ENCODE measurements at regions not wholly inside any gene's neighbourhood (a gene's known extent, or its start where the extent isn't known, plus 50 kb on each side); places are given as distances from the start of the nearest gene placed in this dataset.

DNA sequence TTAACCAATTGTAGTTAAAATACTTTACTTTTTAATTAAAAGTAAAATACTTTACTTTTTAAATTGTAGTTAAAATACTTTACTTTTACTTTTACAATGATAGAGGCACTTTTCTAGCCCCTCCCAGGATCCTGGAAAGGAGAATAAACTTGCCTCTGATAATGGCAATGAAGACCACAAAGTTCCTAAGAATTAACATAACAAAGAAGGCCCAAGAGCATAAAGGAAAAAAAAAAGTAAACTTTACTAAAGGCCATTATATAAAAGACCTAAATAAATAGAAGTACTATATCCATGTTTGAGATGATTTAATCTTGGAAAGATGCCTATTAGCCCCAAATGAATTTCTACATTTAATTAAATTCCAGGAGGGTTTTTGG, 129.1 kb upstream of the THY1 start:
- Histone ChIP-seq H3K9me3 (replicated peaks in 1 of 11) (peaks cover 43 to 50% (median 46%) of the 10 kb centered on the region in 11 experiments), H3K4me1 (0 out of 20 replicates have a peak, but pooled peaks cover 0 to 3% (median 0%) of the 10 kb centered on the region in 10 experiments), H4K20me1 (no peaks in the 10 kb centered on the region), H3K27ac (no peak overlapping the region), H3K36me3 (peaks cover 0 to 5% (median 0%) of the 10 kb centered on the region in 11 experiments; a peak in 1 of 22 replicates), H3K9ac (no peak overlapping the region), H3K27me3 (no peaks in the 10 kb centered on the region), H3K4me3 (no peak overlapping the region), H3K4me2 (no peak overlapping the region)
- no peak for TF ChIP-seq Cebpa-rat (IDR thresholded peaks at IDR 0.05)

DNA sequence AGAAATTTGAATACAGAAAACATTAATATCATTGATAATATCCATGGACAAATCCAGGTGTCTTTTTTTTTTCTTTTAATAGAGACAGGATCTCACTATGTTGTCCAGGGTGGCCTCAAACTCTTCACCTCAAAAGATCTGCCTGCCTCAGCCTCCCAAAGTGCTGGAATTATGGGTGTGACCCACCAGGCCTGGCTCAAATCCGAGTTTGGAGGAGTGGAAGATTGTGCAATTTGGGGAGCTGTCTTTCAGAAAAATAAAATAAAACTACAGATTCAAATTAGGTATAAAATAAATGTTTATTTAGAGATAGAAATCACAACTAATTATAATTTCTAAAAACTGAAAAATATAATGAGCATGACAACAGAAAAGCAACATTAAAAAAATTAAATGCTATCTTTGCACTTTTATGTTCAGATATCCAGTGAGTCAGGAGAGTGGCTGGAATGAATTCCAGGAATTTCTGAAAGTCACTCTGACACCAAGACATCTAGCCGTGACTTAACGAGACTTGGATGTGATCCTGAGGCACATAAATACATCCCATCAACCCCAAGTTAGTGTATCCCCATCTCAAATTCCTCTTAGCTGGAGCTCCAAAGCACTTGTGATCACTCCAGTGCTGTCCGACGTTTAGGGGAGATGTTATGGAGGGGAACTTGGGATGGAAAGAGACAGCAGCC, 128.6 kb upstream of the THY1 start:
- Histone ChIP-seq H3K4me1 (0 out of 20 replicates have a peak, but pooled peaks cover 0 to 3% (median 0%) of the 10 kb centered on the region in 10 experiments), H3K9me3 (replicated peaks in 1 of 11) (peaks cover 43 to 50% (median 46%) of the 10 kb centered on the region in 11 experiments), H3K27me3 (no peaks in the 10 kb centered on the region), H3K27ac (no peak overlapping the region), H3K4me2 (no peak overlapping the region), H3K9ac (no peak overlapping the region), H4K20me1 (no peaks in the 10 kb centered on the region), H3K36me3 (peaks cover 0 to 10% (median 0%) of the 10 kb centered on the region in 11 experiments; a peak in 3 of 22 replicates), H3K4me3 (no peak overlapping the region)
- no peak for TF ChIP-seq Cebpa-rat (IDR thresholded peaks at IDR 0.05)

DNA sequence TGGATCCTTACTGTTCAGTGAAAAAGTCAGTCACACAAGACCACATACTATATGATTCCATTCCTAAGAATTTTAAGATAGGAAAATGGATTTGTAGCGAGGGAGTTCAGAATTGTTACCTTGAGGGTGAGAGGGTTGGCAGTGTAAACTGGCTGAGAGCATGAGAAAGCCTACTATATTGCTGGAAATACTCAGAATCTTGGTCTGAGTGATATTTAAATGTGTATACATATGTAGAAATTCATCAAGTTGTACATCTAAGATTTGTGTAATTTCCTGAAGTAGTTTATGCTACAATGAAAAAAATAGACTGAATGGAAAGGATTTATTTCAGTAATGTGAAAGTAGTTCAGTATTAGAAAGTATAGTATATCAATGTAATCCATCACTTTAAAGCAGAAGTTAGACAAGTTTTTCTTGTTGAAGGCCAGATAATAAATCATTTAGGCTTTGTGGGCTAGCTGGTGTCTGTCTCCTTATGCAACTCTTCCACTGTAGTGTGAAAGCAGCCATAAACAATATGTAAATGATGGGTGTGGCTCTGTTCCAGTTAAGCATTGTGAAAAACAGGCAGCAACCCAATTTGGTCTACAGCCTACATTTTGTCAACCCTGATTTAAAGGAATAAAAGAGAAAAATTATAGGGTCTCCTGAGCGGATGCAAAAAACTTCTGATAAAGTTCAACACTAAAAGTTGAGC, 127.2 kb upstream of the THY1 start:
- H3K27ac ChIP-seq = peak overlapping the region in 2 of 11 experiments; percentile 36 to 43; a peak in 1 of 22 replicates
- peaks cover 36 to 44% (median 40%) of the 10 kb centered on the region in 11 experiments for H3K9me3 ChIP-seq (replicated peaks in 1 of 11)
- no peak overlapping the region for H3K4me3 ChIP-seq
- no peak overlapping the region for H3K4me2 ChIP-seq
- H3K36me3 ChIP-seq = peaks cover 0 to 10% (median 0%) of the 10 kb centered on the region in 11 experiments; a peak in 3 of 22 replicates
- TF ChIP-seq Cebpa-rat (IDR thresholded peaks at IDR 0.05) = no peak
- no peak overlapping the region for H3K9ac ChIP-seq
- H3K4me1 ChIP-seq = 0 out of 20 replicates have a peak, but pooled peaks cover 0 to 3% (median 0%) of the 10 kb centered on the region in 10 experiments
- H3K27me3 ChIP-seq = no peaks in the 10 kb centered on the region
- H4K20me1 ChIP-seq = no peaks in the 10 kb centered on the region

DNA sequence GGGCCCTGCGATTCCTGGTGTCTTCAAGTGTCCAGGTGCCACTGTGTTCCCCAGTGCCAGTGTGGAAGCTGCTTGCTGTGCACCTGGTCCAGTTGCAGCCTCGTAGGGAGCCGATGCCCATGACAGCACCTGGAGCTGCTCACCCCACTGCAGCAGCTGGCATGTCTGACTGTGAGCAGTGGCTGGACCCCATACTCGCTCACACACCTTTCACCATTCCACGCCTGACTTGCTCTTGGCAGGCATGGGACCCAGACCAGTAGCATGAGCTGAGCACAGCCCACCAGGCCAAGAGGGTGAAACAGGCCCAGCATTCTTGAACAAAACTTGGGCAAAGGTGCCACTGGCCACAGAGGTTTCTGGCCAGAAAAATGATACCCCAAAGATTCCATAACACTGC, 124.5 kb upstream of the THY1 start:
- Histone ChIP-seq H3K4me2 (no peak overlapping the region), H3K4me1 (0 out of 20 replicates have a peak, but pooled peaks cover 0 to 3% (median 0%) of the 10 kb centered on the region in 10 experiments), H3K9me3 (replicated peaks in 1 of 11) (peaks cover 31 to 40% (median 35%) of the 10 kb centered on the region in 11 experiments), H3K27me3 (no peaks in the 10 kb centered on the region), H3K4me3 (no peak overlapping the region), H4K20me1 (no peaks in the 10 kb centered on the region), H3K36me3 (peaks cover 0 to 10% (median 0%) of the 10 kb centered on the region in 11 experiments; a peak in 3 of 22 replicates), H3K9ac (no peak overlapping the region), H3K27ac (no peak overlapping the region)
- no peak for TF ChIP-seq Cebpa-rat (IDR thresholded peaks at IDR 0.05)

DNA sequence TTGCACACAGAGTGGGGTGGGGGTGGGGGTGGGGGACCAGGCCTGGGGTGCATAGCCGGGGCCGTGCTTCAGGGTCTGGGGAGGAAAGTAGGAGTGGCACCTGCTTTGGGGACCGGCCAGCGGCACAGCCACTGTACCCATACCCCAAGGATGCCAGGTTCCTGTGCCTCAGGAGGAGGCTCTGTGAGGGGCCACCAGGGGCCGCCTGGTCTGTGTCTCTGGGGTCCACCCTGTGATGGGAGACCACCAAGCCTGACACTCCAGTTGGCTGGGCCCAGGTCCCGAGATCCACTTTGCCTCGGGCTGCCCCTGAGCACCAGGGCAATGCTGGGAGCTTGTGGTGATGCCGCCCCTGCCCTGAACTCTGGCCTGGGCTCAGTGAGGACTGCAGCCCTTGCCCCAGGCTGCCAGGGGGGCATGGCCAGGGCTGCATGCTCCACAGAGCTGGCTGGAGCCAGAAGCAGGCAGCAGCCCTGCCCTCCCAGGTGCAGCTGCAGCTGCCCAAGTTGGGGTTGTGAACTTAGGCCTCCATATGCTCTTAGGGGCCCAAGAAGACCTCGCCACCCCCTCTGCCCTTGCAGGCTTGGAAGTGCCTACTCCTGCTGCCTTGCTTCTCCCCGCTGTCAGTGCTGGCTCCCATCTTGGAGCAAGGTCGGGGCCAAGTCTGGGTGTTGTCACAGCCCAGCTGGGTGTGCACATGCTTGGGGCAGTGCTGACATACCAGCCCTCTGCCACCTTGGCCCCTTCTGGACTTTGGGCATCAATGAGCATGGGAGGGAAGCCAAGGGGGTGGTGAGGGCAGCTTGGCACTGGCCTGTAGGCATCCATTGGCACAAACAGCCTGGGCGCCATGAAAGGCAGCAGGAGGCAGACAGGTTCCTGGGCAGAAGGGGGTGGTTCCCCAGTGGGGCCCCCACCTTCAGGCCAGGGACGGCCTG, 123.3 kb upstream of the THY1 start:
- H3K36me3 ChIP-seq = peaks cover 0 to 10% (median 0%) of the 10 kb centered on the region in 11 experiments; a peak in 3 of 22 replicates
- H3K4me3 ChIP-seq = 0 out of 20 replicates have a peak overlapping the region, but pooled peaks of 1 of the 10 experiments have one; percentile 10
- H3K27me3 ChIP-seq = no peaks in the 10 kb centered on the region
- H3K4me2 ChIP-seq = no peak overlapping the region
- no peaks in the 10 kb centered on the region for H4K20me1 ChIP-seq
- H3K4me1 ChIP-seq = 0 out of 20 replicates have a peak, but pooled peaks cover 0 to 3% (median 0%) of the 10 kb centered on the region in 10 experiments
- H3K27ac ChIP-seq = no peak overlapping the region
- H3K9me3 ChIP-seq (replicated peaks in 1 of 11) = peaks cover 30 to 39% (median 35%) of the 10 kb centered on the region in 11 experiments
- TF ChIP-seq Cebpa-rat (IDR thresholded peaks at IDR 0.05) = no peak
- no peak overlapping the region for H3K9ac ChIP-seq

DNA sequence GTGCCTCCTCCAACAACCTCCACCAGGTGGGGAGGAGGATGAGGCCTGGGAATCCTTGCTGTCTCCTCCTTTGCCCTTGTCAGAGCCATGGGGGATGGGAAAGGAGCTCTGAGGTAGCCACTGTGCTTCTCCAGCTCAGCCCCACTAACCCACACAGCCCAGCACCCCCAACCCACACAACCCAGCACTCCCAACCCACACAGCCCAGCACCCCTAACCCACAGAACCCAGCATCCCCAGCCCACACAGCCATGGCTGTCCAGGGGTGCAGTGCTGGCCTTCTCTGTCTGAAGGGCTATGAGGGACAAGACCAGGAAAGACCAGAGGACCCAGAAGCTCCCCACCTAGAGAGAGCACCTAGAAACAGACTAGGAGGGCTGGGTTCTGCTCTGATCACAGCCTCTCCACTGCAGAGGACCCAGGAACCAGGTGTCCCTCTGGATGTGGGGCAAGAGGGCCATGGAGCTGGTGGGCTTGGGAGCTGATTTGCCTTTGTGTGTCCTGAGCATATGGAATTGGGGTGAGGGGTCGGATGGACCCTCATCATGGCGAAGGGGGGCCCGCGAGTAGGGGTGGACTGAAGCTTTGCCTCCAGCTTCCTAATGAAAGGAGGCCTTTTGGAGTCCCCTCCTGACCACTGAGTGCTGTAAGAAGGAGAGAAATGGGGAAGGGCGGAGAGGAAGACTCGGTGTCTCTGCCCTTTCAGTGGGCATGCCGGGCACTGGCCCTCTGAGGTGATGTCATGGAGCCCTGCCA, 117.6 kb upstream of the THY1 start:
- no peaks in the 10 kb centered on the region for H3K27me3 ChIP-seq
- peaks cover 0 to 12% (median 0%) of the 10 kb centered on the region in 10 experiments; a peak in 4 of 20 replicates for H3K4me1 ChIP-seq
- H3K4me2 ChIP-seq = no peak overlapping the region
- H3K36me3 ChIP-seq = no peaks in the 10 kb centered on the region
- TF ChIP-seq Cebpa-rat (IDR thresholded peaks at IDR 0.05) = no peak
- no peaks in the 10 kb centered on the region for H4K20me1 ChIP-seq
- H3K4me3 ChIP-seq = no peak overlapping the region
- H3K9ac ChIP-seq = no peak overlapping the region
- peaks cover 0 to 7% (median 0%) of the 10 kb centered on the region in 11 experiments; a peak in 3 of 22 replicates for H3K9me3 ChIP-seq (replicated peaks in 1 of 11)
- no peak overlapping the region for H3K27ac ChIP-seq

DNA sequence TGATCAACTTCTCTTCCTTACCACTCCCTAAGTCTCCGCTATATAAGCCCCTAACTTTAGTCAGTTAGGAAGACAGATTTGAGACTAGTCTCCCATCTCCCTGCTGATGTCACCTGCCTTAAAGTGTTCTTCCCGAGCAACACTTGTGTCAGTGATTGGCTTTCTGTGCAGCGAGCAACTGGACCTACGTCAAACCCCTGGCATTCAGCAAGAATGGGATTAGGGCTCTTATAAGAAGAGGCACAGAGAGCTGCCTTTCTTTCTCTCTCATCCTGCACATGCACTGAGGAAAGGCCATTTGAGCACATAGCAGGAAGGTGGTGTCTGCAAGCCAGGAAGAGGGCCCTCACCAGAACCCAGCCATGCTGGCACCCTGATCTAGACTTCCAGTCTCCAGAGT, 116.6 kb upstream of the THY1 start:
- peaks cover 0 to 7% (median 0%) of the 10 kb centered on the region in 11 experiments; a peak in 3 of 22 replicates for H3K9me3 ChIP-seq (replicated peaks in 1 of 11)
- H3K27ac ChIP-seq = no peak overlapping the region
- H3K9ac ChIP-seq = no peak overlapping the region
- H4K20me1 ChIP-seq = no peaks in the 10 kb centered on the region
- H3K27me3 ChIP-seq = no peaks in the 10 kb centered on the region
- no peak overlapping the region for H3K4me3 ChIP-seq
- peaks cover 0 to 12% (median 0%) of the 10 kb centered on the region in 10 experiments; a peak in 5 of 20 replicates for H3K4me1 ChIP-seq
- H3K4me2 ChIP-seq = 0 out of 22 replicates have a peak overlapping the region, but pooled peaks of 2 of the 11 experiments have one; percentile 41 to 68
- no peak for TF ChIP-seq Cebpa-rat (IDR thresholded peaks at IDR 0.05)
- H3K36me3 ChIP-seq = no peaks in the 10 kb centered on the region

DNA sequence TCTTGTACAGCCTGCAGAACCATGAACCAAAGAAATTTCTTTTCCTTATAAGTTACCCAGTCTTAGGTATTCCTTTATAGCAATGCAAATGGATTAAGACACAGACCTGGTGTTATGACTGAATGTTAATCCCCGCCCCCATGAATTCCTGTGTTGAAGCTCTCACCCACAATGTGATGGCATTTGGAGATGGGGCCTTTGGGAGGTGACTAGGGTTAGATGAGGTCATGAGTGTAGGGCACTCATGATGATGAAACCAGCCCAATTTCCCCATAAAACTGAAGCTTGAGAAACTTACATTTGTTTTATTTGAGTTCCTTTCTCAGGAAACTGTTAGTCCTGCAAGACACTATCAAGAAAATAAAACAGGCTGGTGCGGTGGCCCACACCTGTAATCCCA, 115.8 kb upstream of the THY1 start:
- H3K36me3 ChIP-seq = no peaks in the 10 kb centered on the region
- H3K9ac ChIP-seq = no peak overlapping the region
- peaks cover 0 to 7% (median 0%) of the 10 kb centered on the region in 11 experiments; a peak in 3 of 22 replicates for H3K9me3 ChIP-seq (replicated peaks in 1 of 11)
- peak overlapping the region in 4 of 11 experiments; percentile 6 to 68 (median 25); a peak in 5 of 22 replicates for H3K4me2 ChIP-seq
- no peak overlapping the region for H3K27ac ChIP-seq
- no peak for TF ChIP-seq Cebpa-rat (IDR thresholded peaks at IDR 0.05)
- no peaks in the 10 kb centered on the region for H4K20me1 ChIP-seq
- H3K4me1 ChIP-seq = peaks cover 0 to 15% (median 0%) of the 10 kb centered on the region in 10 experiments; a peak in 5 of 20 replicates
- H3K4me3 ChIP-seq = no peak overlapping the region
- no peaks in the 10 kb centered on the region for H3K27me3 ChIP-seq

Data from BLaER1 treated with 17β-estradiol and CSF1 and Interleukin-3, amounts not matched to agents 10 nM and 100 nM (cell line).